Germinal center (tissue), 1 donor: ENCODE measurements at regions not wholly inside any gene's neighbourhood (a gene's known extent, or its start where the extent isn't known, plus 50 kb on each side); places are given as distances from the start of the nearest gene placed in this dataset.
"Not testable (repeated sequence)": the region's sequence is repeated elsewhere in the genome, so short reads cannot be mapped to it uniquely, and the experiment has no call there.

Experiments used
- DNase-seq: peaks from one replicate; pipeline ENCODE4 v3.0.0; 2012; ENCODE audit warnings: mixed read lengths, low spot score

- no peak for DNase-seq
Observed at GRCh38 chr1:61580417-61580816, 144.5 kb downstream of the TM2D1 start.

- no peak for DNase-seq
Observed at GRCh38 chr1:61579802-61580201, 145.1 kb downstream of the TM2D1 start.

GRCh38 chr1:61572046-61572445 is 152.9 kb downstream of the TM2D1 start:
- DNase-seq: no peak

- no peak for DNase-seq
Observed at GRCh38 chr1:61570191-61570590, 154.8 kb downstream of the TM2D1 start.

GRCh38 chr1:61569303-61569621 is 155.7 kb downstream of the TM2D1 start:
- DNase-seq: no peak

GRCh38 chr1:61568460-61569302 is 156.3 kb downstream of the TM2D1 start:
- DNase-seq: no peak

- DNase-seq: no peak
Observed at GRCh38 chr1:61566177-61566576, 158.8 kb downstream of the TM2D1 start.

- no peak for DNase-seq
Observed at GRCh38 chr1:61563611-61564010, 161.3 kb downstream of the TM2D1 start.

GRCh38 chr1:61561666-61562065 is 163.3 kb downstream of the TM2D1 start:
- no peak for DNase-seq

GRCh38 chr1:61560385-61560784 is 164.6 kb downstream of the TM2D1 start:
- DNase-seq: no peak

- DNase-seq: no peak
Observed at GRCh38 chr1:61556631-61557030, 168.3 kb downstream of the TM2D1 start.

- DNase-seq: no peak
Observed at GRCh38 chr1:61552630-61553305, 172.2 kb downstream of the TM2D1 start.

- not testable (repeated sequence) for DNase-seq
Observed at GRCh38 chr1:61547302-61547701, 177.6 kb downstream of the TM2D1 start.

- DNase-seq: not testable (repeated sequence)
Observed at GRCh38 chr1:61544870-61545269, 180.1 kb downstream of the TM2D1 start.

- not testable (repeated sequence) for DNase-seq
Observed at GRCh38 chr1:61543498-61543897, 181.4 kb downstream of the TM2D1 start.

GRCh38 chr1:61539720-61540462 is 185.1 kb downstream of the TM2D1 start:
- DNase-seq: no peak

GRCh38 chr1:61538228-61538627 is 186.7 kb downstream of the TM2D1 start:
- DNase-seq: no peak

- no peak for DNase-seq
Observed at GRCh38 chr1:61536174-61537108, 188.5 kb downstream of the TM2D1 start.

GRCh38 chr1:61534847-61535246 is 190.1 kb downstream of the TM2D1 start:
- DNase-seq: no peak

- no peak for DNase-seq
Observed at GRCh38 chr1:61533546-61533945, 191.4 kb downstream of the TM2D1 start.

GRCh38 chr1:61531716-61532115 is 193.2 kb downstream of the TM2D1 start:
- DNase-seq: no peak
